ENCODE measurements at regions not wholly inside any gene's neighbourhood (a gene's known extent, or its start where the extent isn't known, plus 50 kb on each side); places are given as distances from the start of the nearest gene placed in this dataset.

DNA sequence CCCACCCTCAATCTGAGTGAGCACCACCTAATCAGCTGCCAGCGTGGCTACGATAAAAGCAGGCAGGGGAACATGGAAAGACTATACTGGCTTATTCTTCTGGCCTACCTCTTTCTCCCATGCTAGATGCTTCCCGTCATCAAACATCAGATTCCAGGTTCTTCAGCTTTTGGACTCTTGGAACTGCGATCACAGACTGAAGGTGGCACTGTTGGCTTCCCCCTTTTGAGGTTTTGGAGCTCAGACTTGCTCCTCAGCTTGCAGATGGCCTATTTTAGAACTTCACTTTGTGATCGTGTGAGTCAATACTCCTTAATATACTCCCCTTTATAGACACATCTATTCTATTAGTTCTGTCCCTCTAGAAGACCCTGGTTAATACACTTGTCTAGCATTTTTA is 543.7 kb upstream of the RAG2 start:
- TF ChIP-seq EZH2 (IDR thresholded peaks at IDR 0.05; ENCODE audit: insufficient read depth, poor library complexity, severe bottlenecking) (no peak), EZH2phosphoT487 (IDR thresholded peaks at IDR 0.05; ENCODE audit: insufficient read depth, low read depth) (no peak)

Data from GM23248 (cell line).